NCI-H2196 treated with DMSO at 0.1 percent for 48 hours (cell line): ENCODE measurements at regions not wholly inside any gene's neighbourhood (a gene's known extent, or its start where the extent isn't known, plus 50 kb on each side); places are given as distances from the start of the nearest gene placed in this dataset.

Experiments used
- DNase-seq: peaks from one replicate; lab custom pipeline; 2025; ENCODE audit not compliant: unreplicated experiment; lab: John Stamatoyannopoulos, UW

- no peak for DNase-seq
These were observed 937.7 kb downstream of the CDH11 start for GRCh38 chr16:64184156-64184555.

- no peak for DNase-seq
These were observed 938.9 kb downstream of the CDH11 start for GRCh38 chr16:64182985-64183384.

- no peak for DNase-seq
These were observed 940.5 kb downstream of the CDH11 start for GRCh38 chr16:64181271-64181925.

- no peak for DNase-seq
These were observed 941.5 kb downstream of the CDH11 start for GRCh38 chr16:64180136-64180900.

GRCh38 chr16:64174327-64174726 is 947.5 kb downstream of the CDH11 start:
- DNase-seq = no peak

GRCh38 chr16:64172652-64173051 is 949.2 kb downstream of the CDH11 start:
- DNase-seq = no peak

- DNase-seq = no peak
These were observed 949.6 kb downstream of the CDH11 start for GRCh38 chr16:64172226-64172625.

GRCh38 chr16:64171632-64172031 is 950.2 kb downstream of the CDH11 start:
- DNase-seq = no peak

- no peak for DNase-seq
These were observed 953.5 kb downstream of the CDH11 start for GRCh38 chr16:64168371-64168770.

- no peak for DNase-seq
These were observed 953.9 kb downstream of the CDH11 start for GRCh38 chr16:64167936-64168335.

- no peak for DNase-seq
These were observed 956.5 kb downstream of the CDH11 start for GRCh38 chr16:64165368-64165767.

GRCh38 chr16:64162613-64163375 is 959.1 kb downstream of the CDH11 start:
- DNase-seq = no peak

GRCh38 chr16:64159976-64160375 is 961.9 kb downstream of the CDH11 start:
- no peak for DNase-seq

- no peak for DNase-seq
These were observed 962.8 kb downstream of the CDH11 start for GRCh38 chr16:64158941-64159588.

- DNase-seq = no peak
These were observed 968.1 kb downstream of the CDH11 start for GRCh38 chr16:64153718-64154117.

GRCh38 chr16:64151990-64152767 is 969.7 kb downstream of the CDH11 start:
- DNase-seq = no peak

- DNase-seq = no peak
These were observed 971.7 kb downstream of the CDH11 start for GRCh38 chr16:64150193-64150592.

- no peak for DNase-seq
These were observed 972.1 kb downstream of the CDH11 start for GRCh38 chr16:64149756-64150155.

GRCh38 chr16:64148356-64148755 is 973.5 kb downstream of the CDH11 start:
- no peak for DNase-seq

- no peak for DNase-seq
These were observed 973.9 kb downstream of the CDH11 start for GRCh38 chr16:64147941-64148340.

- no peak for DNase-seq
These were observed 977.2 kb downstream of the CDH11 start for GRCh38 chr16:64144617-64145016.
